ENCODE measurements at regions not wholly inside any gene's neighbourhood (a gene's known extent, or its start where the extent isn't known, plus 50 kb on each side); places are given as distances from the start of the nearest gene placed in this dataset.

- Histone ChIP-seq H4K91ac (replicated peaks; ENCODE audit: insufficient read length, low read length) (no peak overlapping the region), H4K20me1 (replicated peaks in 1 of 2; ENCODE audit: control insufficient read depth in 1 of 2, insufficient read depth in 2 of 2, low read length in 2 of 2) (no peaks in the 10 kb centered on the region), H3K56ac (replicated peaks; ENCODE audit: insufficient read length, low read depth, low read length) (no peak overlapping the region), H2AFZ (ENCODE audit: low read length) (no peak overlapping the region), H3K36me3 (ENCODE audit: control insufficient read depth in 2 of 4, insufficient read depth in 4 of 4, low read length in 3 of 4) (no peaks in the 10 kb centered on the region), H2BK120ac (replicated peaks; ENCODE audit: low read depth, low read length) (no peak overlapping the region), H3K18ac (ENCODE audit: extremely low read depth, low read length) (no peak overlapping the region), H3K27ac (ENCODE audit: low read depth, low read length) (no peak overlapping the region), H3K9ac (replicated peaks in 1 of 4; ENCODE audit: extremely low read depth in 1 of 4, low read depth in 3 of 4, low read length in 3 of 4) (no peak overlapping the region), H4K5ac (ENCODE audit: insufficient read length, low read depth, low read length) (no peak overlapping the region), H2BK12ac (ENCODE audit: low read depth, low read length) (no peak overlapping the region), H2BK5ac (ENCODE audit: low read depth, low read length) (no peak overlapping the region), H3K4me2 (ENCODE audit: insufficient read depth in 1 of 2, low read depth in 2 of 2, low read length in 2 of 2) (no peak overlapping the region), H3K4me1 (replicated peaks in 1 of 4; ENCODE audit: control insufficient read depth in 3 of 4, insufficient read depth in 4 of 4, low read length in 3 of 4) (no peaks in the 10 kb centered on the region), H3K79me2 (ENCODE audit: control insufficient read depth in 1 of 2, insufficient read depth in 2 of 2, low read length in 2 of 2) (no peaks in the 10 kb centered on the region), H3K4me3 (ENCODE audit: extremely low read depth in 1 of 4, insufficient read depth in 2 of 4, low read depth in 3 of 4, low read length in 4 of 4) (no peak overlapping the region), H4K8ac (ENCODE audit: extremely low read depth, insufficient read depth, low read length) (no peak overlapping the region), H3K4ac (replicated peaks; ENCODE audit: insufficient read length, low read depth, low read length) (no peak overlapping the region), H3K27me3 (replicated peaks in 1 of 4; ENCODE audit: control insufficient read depth in 3 of 4, extremely low read depth in 1 of 4, insufficient read depth in 3 of 4, low read length in 3 of 4) (no peaks in the 10 kb centered on the region), H3K79me1 (ENCODE audit: low read depth, low read length) (no peaks in the 10 kb centered on the region), H2AK5ac (ENCODE audit: low read depth, low read length) (no peak overlapping the region), H2BK15ac (ENCODE audit: low read length) (no peak overlapping the region), H2BK20ac (ENCODE audit: low read length) (no peak overlapping the region), H3K23ac (ENCODE audit: insufficient read length) (no peak overlapping the region), H3K14ac (ENCODE audit: insufficient read length) (no peak overlapping the region), H3K9me3 (ENCODE audit: insufficient read depth in 2 of 2, low read depth in 1 of 2, low read length in 1 of 2) (no peaks in the 10 kb centered on the region), H3K23me2 (ENCODE audit: low read depth, low read length) (no peaks in the 10 kb centered on the region)
- CTCF ChIA-PET (ENCODE audit: partially characterized antibody), result interaction anchor here (0.8 to 1.2 kb wide), 2 partner anchors 9 to 10 kb away, joined by 4 read pairs; no protein-coding TSS in a partner anchor
- FAIRE-seq (no peak), DNase-seq (ENCODE audit: low read depth in 1 of 2, low spot score in 2 of 2) (no peak)
- WGBS, 2 experiments (ENCODE audit: extremely low coverage in 1 of 2, insufficient coverage in 1 of 2, insufficient read length in 1 of 2, insufficient replicate concordance in 2 of 2, low coverage in 1 of 2, low lambda C conversion rate in 2 of 2, missing lambda C conversion rate in 1 of 2), result 88% methylated on average over 2 of the region's 2 CpGs; no CpG with 5 or more reads in 1 of the 2 experiments
- POLR2A ChIA-PET (ENCODE audit: partially characterized antibody), result interaction anchor here (1.3 kb wide), 1 partner anchor 91 kb away, joined by 3 read pairs; no protein-coding TSS in a partner anchor
- TF ChIP-seq NANOG (IDR thresholded peaks at IDR 0.05; ENCODE audit: insufficient read depth, low read depth, low read length, poor library complexity, severe bottlenecking) (no peak), SP2 (IDR thresholded peaks at IDR 0.05; ENCODE audit: low read length) (no peak), RNF2 (IDR thresholded peaks at IDR 0.05; ENCODE audit: borderline replicate concordance, low read depth, low read length, missing control alignments, poor library complexity, severe bottlenecking) (no peak), TAF7 (optimal IDR thresholded peaks at IDR 0.05; ENCODE audit: borderline replicate concordance, low read depth, low read length) (no peak), ASH2L (IDR thresholded peaks at IDR 0.05; ENCODE audit: low read length) (no peak), EGR1 (IDR thresholded peaks at IDR 0.05; ENCODE audit: borderline replicate concordance, low read depth, low read length) (no peak), TAF1 (IDR thresholded peaks at IDR 0.05; ENCODE audit: low read depth, low read length) (no peak), CHD1 (IDR thresholded peaks at IDR 0.05; ENCODE audit: low read depth, low read length) (no peak), SUZ12 (IDR thresholded peaks at IDR 0.05; ENCODE audit: low read length) (no peak), KDM1A (IDR thresholded peaks at IDR 0.05; ENCODE audit: borderline replicate concordance, low read length) (no peak), E2F6 (IDR thresholded peaks at IDR 0.05) (no peak)
- TF ChIP-seq, protein P1, sequence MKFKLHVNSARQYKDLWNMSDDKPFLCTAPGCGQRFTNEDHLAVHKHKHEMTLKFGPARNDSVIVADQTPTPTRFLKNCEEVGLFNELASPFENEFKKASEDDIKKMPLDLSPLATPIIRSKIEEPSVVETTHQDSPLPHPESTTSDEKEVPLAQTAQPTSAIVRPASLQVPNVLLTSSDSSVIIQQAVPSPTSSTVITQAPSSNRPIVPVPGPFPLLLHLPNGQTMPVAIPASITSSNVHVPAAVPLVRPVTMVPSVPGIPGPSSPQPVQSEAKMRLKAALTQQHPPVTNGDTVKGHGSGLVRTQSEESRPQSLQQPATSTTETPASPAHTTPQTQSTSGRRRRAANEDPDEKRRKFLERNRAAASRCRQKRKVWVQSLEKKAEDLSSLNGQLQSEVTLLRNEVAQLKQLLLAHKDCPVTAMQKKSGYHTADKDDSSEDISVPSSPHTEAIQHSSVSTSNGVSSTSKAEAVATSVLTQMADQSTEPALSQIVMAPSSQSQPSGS (IDR thresholded peaks at IDR 0.05; ENCODE audit: low read length), result no peak
Observed at GRCh38 chr2:117712684-117713083, 101.8 kb upstream of the DDX18 start.
